OCI-LY1 (cell line): ENCODE measurements at regions not wholly inside any gene's neighbourhood (a gene's known extent, or its start where the extent isn't known, plus 50 kb on each side); places are given as distances from the start of the nearest gene placed in this dataset.

ENCODE experiments used
- H2AFZ ChIP-seq: fragments of 200-600 bp; sonication (generic), shearing (Covaris generic); 2 replicates; pipeline ENCODE4 v1.6.0; 2014; ENCODE audit warnings: antibody characterized with exemption, mild to moderate bottlenecking, low read length
- H3F3A ChIP-seq: fragments of 200-600 bp; sonication (generic), shearing (Covaris generic); 2 replicates; pipeline ENCODE4 v1.6.0; 2014; ENCODE audit warnings: mild to moderate bottlenecking, antibody characterized with exemption, low read length, moderate library complexity; ENCODE audit not compliant: insufficient read depth
- H3K27ac ChIP-seq: fragments of 200-600 bp; sonication (generic); 2 replicates; pipeline ENCODE4 v1.5.1; 2014; ENCODE audit warnings: low read length, mixed run types, mild to moderate bottlenecking, low read depth; ENCODE audit not compliant: poor library complexity, severe bottlenecking
- H3K27me3 ChIP-seq: fragments of 200-600 bp; sonication (generic); 2 replicates; pipeline ENCODE4 v1.6.0; 2014; ENCODE audit warnings: antibody characterized with exemption, mild to moderate bottlenecking, low read length, moderate library complexity; ENCODE audit not compliant: insufficient read depth
- H3K36me3 ChIP-seq: fragments of 200-600 bp; sonication (generic); 2 replicates; pipeline ENCODE4 v1.6.1; 2014; ENCODE audit warnings: mild to moderate bottlenecking, antibody characterized with exemption, low read length, moderate library complexity, mixed read lengths; ENCODE audit not compliant: insufficient read depth
- H3K4me1 ChIP-seq: fragments of 200-600 bp; sonication (generic); 2 replicates; pipeline ENCODE4 v1.5.1; 2014; ENCODE audit warnings: mild to moderate bottlenecking, low read length, moderate library complexity; ENCODE audit not compliant: insufficient read depth, severe bottlenecking
- H3K4me2 ChIP-seq: fragments of 200-600 bp; sonication (generic), shearing (Covaris generic); 2 replicates; pipeline ENCODE4 v1.6.1; 2014; ENCODE audit warnings: low read length
- H3K4me3 ChIP-seq: fragments of 200-600 bp; sonication (generic); 2 replicates; pipeline ENCODE4 v1.5.1; 2014; ENCODE audit warnings: low read length, low read depth, mild to moderate bottlenecking, mixed read lengths; ENCODE audit not compliant: poor library complexity, severe bottlenecking
- H3K79me2 ChIP-seq: fragments of 200-600 bp; shearing (Covaris generic); 2 replicates; pipeline ENCODE4 v1.6.1; 2016; ENCODE audit warnings: mixed run types, low read length, mixed read lengths; ENCODE audit not compliant: insufficient read depth
- H3K9ac ChIP-seq: fragments of 200-600 bp; sonication (generic), shearing (Covaris generic); 2 replicates; pipeline ENCODE4 v1.6.1; 2014; ENCODE audit warnings: mild to moderate bottlenecking, low read length, mixed read lengths
- H3K9me2 ChIP-seq: fragments of 200-600 bp; sonication (generic), shearing (Covaris generic); 2 replicates; pipeline ENCODE4 v1.6.1; 2014; ENCODE audit warnings: low read depth, mild to moderate bottlenecking, low read length, mixed read lengths
- H3K9me3 ChIP-seq: fragments of 200-600 bp; shearing (Covaris generic); 2 replicates; pipeline ENCODE4 v1.6.1; 2014; ENCODE audit warnings: low read length, mixed read lengths
- H4K20me1 ChIP-seq: fragments of 200-600 bp; sonication (generic), shearing (Covaris generic); 2 replicates; pipeline ENCODE4 v1.6.0; 2016; ENCODE audit warnings: mild to moderate bottlenecking, low read length; ENCODE audit not compliant: insufficient read depth
- EZH2 ChIP-seq: fragments of 200-600 bp; sonication (generic), shearing (Covaris generic); IDR thresholded peaks from 2 replicates; pipeline ENCODE4 v1.8.0; 2017; ENCODE audit warnings: borderline replicate concordance, mixed run types, mild to moderate bottlenecking, antibody characterized with exemption, low read length, moderate library complexity, mixed read lengths
- TF ChIP-seq, protein P1 (sequence below): fragments of 200-600 bp; sonication (generic), shearing (Covaris generic); IDR thresholded peaks from 2 replicates; pipeline ENCODE4 v1.5.1; 2017; ENCODE audit warnings: mild to moderate bottlenecking, antibody characterized with exemption, low read length, moderate library complexity, mixed read lengths

DNA sequence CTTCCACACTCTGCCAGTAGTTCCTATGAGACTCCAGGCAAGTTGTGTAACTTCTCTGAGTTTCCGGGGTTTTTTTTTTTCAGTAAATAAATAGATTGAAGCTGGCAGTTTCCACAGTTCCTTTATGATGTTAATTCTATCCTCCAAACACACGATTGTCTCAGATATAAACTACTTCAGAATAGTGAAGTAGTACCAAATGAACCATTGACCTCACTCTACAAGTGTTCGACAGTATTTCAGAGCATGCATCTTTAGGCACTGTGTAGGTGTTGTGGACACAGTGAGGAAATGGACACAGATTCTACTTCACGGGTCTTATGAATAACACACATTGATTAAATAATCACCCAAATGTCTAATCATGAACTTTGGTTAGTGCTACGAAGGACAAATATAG is 136.1 kb upstream of the IGSF10 start:
- TF ChIP-seq EZH2: no peak
- TF ChIP-seq, protein P1, sequence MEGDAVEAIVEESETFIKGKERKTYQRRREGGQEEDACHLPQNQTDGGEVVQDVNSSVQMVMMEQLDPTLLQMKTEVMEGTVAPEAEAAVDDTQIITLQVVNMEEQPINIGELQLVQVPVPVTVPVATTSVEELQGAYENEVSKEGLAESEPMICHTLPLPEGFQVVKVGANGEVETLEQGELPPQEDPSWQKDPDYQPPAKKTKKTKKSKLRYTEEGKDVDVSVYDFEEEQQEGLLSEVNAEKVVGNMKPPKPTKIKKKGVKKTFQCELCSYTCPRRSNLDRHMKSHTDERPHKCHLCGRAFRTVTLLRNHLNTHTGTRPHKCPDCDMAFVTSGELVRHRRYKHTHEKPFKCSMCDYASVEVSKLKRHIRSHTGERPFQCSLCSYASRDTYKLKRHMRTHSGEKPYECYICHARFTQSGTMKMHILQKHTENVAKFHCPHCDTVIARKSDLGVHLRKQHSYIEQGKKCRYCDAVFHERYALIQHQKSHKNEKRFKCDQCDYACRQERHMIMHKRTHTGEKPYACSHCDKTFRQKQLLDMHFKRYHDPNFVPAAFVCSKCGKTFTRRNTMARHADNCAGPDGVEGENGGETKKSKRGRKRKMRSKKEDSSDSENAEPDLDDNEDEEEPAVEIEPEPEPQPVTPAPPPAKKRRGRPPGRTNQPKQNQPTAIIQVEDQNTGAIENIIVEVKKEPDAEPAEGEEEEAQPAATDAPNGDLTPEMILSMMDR: no peak
- no peak overlapping the region for H3K4me3 ChIP-seq
- no peaks in the 10 kb centered on the region for H4K20me1 ChIP-seq
- H3K27ac ChIP-seq: no peak overlapping the region
- no peaks in the 10 kb centered on the region for H3K36me3 ChIP-seq
- H3K27me3 ChIP-seq: no peaks in the 10 kb centered on the region
- no peaks in the 10 kb centered on the region for H3K9me2 ChIP-seq
- no peaks in the 10 kb centered on the region for H3F3A ChIP-seq
- H3K4me1 ChIP-seq: no peaks in the 10 kb centered on the region
- no peak overlapping the region for H3K9ac ChIP-seq
- no peak overlapping the region for H2AFZ ChIP-seq
- no peaks in the 10 kb centered on the region for H3K9me3 ChIP-seq
- no peaks in the 10 kb centered on the region for H3K79me2 ChIP-seq
- no peak overlapping the region for H3K4me2 ChIP-seq

DNA sequence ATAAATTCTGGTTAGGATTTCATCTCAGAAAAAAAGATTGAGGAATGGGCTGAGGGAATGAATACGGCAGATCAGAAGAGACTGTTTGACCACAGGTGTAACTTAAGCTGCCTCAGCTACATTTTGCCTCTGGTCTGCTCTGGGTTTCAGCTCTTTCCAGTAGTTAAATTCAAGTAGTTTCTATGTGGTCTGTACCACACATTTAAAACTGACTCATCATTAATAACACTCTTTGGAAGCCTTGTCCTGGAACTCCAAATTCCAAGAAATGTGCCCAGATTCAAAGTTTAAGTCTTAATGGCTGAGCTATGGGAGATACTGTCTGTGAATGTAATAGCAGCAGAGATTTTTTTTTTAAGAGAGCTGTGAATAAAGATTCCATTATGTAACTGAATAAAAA is 133.1 kb upstream of the IGSF10 start:
- Histone ChIP-seq H3K4me1 (no peaks in the 10 kb centered on the region), H4K20me1 (no peaks in the 10 kb centered on the region), H3K4me3 (no peak overlapping the region), H3K27ac (no peak overlapping the region), H3K9me3 (no peaks in the 10 kb centered on the region), H3K79me2 (no peaks in the 10 kb centered on the region), H2AFZ (no peak overlapping the region), H3K4me2 (no peak overlapping the region), H3F3A (no peaks in the 10 kb centered on the region), H3K36me3 (no peaks in the 10 kb centered on the region), H3K9me2 (no peaks in the 10 kb centered on the region), H3K9ac (no peak overlapping the region), H3K27me3 (no peaks in the 10 kb centered on the region)
- TF ChIP-seq, protein P1: no peak
- TF ChIP-seq EZH2: no peak

DNA sequence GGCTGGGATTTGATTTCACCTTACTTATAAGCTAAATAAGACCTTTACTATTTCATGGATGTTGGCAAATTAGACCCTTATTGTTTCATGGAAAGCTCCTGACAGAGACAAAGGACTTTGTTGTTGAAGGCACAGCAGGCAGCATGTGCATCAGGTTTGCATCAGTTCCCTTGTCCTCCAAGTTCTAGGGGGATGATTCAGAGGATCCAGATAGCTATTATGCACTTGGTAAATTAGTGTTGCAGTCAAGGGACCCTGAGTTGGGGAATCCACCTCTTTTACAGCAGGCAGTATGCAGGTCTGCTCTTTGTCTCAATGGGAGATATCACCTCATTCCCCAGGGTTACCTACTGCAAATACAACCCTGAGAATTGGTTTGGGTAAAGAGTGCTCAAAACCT is 131.4 kb upstream of the IGSF10 start:
- Histone ChIP-seq H3K36me3 (no peaks in the 10 kb centered on the region), H3F3A (no peaks in the 10 kb centered on the region), H3K9me3 (no peaks in the 10 kb centered on the region), H3K4me3 (no peak overlapping the region), H3K4me1 (no peaks in the 10 kb centered on the region), H3K27ac (no peak overlapping the region), H3K9ac (no peak overlapping the region), H2AFZ (no peak overlapping the region), H3K9me2 (no peaks in the 10 kb centered on the region), H3K4me2 (no peak overlapping the region), H3K79me2 (no peaks in the 10 kb centered on the region), H3K27me3 (no peaks in the 10 kb centered on the region), H4K20me1 (no peaks in the 10 kb centered on the region)
- TF ChIP-seq, protein P1: no peak
- no peak for TF ChIP-seq EZH2
